Adipocyte (in vitro differentiated cells): ENCODE measurements at regions not wholly inside any gene's neighbourhood (a gene's known extent, or its start where the extent isn't known, plus 50 kb on each side); places are given as distances from the start of the nearest gene placed in this dataset.
A peak's percentile ranks its signal among the peaks of the same experiment; 100 is the strongest.

Source experiments
- DNase-seq: peaks from one replicate; pipeline ENCODE4 v3.0.0-alpha.2; 2015; ENCODE audit warnings: low read depth
- H3K27me3 ChIP-seq: replicated peaks from 2 replicates; pipeline ENCODE4 v1.7.0; 2013; ENCODE audit warnings: mild to moderate bottlenecking, low read length, moderate library complexity; ENCODE audit not compliant: control insufficient read depth, insufficient read depth
- H3K36me3 ChIP-seq: 2 replicates; pipeline ENCODE4 v1.7.0; 2013; ENCODE audit warnings: low read length, mild to moderate bottlenecking, moderate library complexity; ENCODE audit not compliant: control insufficient read depth, insufficient read depth, severe bottlenecking
- H3K4me1 ChIP-seq: 2 replicates; pipeline ENCODE4 v1.7.0; 2013; ENCODE audit warnings: mild to moderate bottlenecking, low read length, moderate library complexity; ENCODE audit not compliant: control insufficient read depth, insufficient read depth
- H3K4me3 ChIP-seq: 2 replicates; pipeline ENCODE4 v1.7.0; 2013; ENCODE audit warnings: mild to moderate bottlenecking, low read length, moderate library complexity
- H3K9ac ChIP-seq: 2 replicates; pipeline ENCODE4 v1.7.0; 2013; ENCODE audit warnings: mild to moderate bottlenecking, low read length, moderate library complexity
- H3K9me3 ChIP-seq: 2 replicates; pipeline ENCODE4 v1.7.0; 2013; ENCODE audit warnings: mild to moderate bottlenecking, low read length, moderate library complexity; ENCODE audit not compliant: control insufficient read depth

DNA sequence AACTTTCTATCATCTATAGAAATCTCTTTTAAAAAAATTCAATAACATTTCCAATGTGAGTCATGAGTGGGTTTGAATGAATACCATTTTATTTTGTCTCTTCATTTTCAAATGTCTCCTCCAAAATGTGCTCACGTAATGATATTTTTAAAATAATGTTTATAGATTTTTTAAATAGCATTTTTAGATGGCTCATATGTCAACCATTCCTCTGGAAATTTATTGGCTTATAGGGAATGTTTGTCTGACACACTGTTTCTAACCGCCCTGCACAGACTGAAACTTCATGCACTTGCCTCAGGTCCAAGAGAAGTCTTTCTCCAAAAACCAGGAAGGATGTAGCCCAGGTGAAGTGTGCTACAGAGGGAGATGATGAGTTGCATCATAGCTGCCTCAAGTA is 88.8 kb upstream of the PLEKHG7 start:
- Histone ChIP-seq H3K36me3 (no peaks in the 10 kb centered on the region), H3K9ac (no peak overlapping the region), H3K4me1 (peaks cover 10% of the 10 kb centered on the region), H3K4me3 (no peak overlapping the region), H3K9me3 (no peaks in the 10 kb centered on the region), H3K27me3 (no peaks in the 10 kb centered on the region)
- DNase-seq: no peak

DNA sequence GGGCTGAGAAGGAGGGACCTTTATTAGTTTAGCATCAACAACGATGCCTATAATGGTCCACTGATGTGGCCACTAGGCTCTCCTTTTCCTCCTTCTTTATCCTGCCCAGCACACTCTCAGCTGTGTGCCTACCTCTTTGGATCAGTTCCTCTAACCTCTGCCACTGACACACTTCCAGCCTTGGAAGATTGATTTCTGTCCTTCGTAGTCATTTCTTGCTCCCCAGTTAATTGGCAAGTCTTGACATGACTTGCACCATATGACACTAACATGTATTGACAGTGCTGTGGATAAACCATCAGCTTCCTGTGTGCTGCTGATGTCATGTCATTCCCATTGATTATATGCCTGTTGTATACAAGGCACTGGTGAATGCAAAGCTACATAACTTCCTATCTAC is 90.2 kb upstream of the PLEKHG7 start:
- Histone ChIP-seq H3K4me1 (peaks cover 19% of the 10 kb centered on the region), H3K36me3 (no peaks in the 10 kb centered on the region), H3K9ac (no peak overlapping the region), H3K27me3 (no peaks in the 10 kb centered on the region), H3K9me3 (no peaks in the 10 kb centered on the region), H3K4me3 (no peak overlapping the region)
- DNase-seq: no peak

DNA sequence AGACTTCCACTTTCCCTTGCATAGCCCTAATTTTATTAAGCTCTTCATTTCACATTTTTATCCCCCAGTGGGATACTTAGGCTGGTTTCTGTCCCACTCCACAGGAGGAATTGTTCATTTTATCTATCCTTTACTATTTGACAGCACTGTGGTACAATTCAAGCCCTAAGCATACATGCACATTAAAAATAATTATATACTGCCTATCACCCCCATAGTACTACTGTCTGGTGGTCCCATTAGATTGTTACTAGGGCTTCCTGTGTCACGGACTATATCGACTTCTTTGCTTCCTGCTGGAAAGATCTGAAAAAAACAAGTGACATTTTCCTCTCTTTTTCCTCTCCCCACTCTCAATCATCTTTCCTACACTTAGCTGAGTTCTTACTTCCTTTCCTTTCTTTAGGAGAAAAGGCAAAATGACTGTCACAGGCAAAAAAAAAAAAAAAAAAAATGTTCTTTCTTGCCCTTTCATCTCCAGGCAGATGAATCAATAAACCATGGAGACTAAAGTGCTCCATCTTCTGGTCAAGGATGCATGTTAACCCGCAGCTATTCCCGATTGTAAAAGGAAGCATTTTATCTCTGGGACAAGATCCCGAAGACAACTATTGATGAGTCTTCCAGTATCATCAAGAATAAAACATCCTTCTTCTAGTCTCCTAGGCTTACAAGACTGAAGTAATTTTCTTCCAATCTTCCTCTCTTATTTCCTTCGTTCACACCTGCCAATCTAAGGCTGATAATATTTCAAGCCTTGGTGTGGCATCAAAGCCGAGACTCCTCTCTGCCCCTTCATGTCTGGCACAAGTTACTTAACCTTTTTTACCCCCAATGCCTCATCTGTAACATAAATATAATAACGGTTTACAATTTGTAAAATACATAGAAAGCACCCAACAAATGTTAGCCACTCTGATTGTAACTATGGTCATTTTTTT is 94.4 kb upstream of the PLEKHG7 start:
- H3K9ac ChIP-seq: peak overlapping the region; percentile 78
- H3K4me1 ChIP-seq: peaks cover 51% of the 10 kb centered on the region
- peak; percentile 69 for DNase-seq
- peak overlapping the region; percentile 14 for H3K4me3 ChIP-seq
- no peaks in the 10 kb centered on the region for H3K36me3 ChIP-seq
- no peaks in the 10 kb centered on the region for H3K27me3 ChIP-seq
- H3K9me3 ChIP-seq: no peaks in the 10 kb centered on the region

DNA sequence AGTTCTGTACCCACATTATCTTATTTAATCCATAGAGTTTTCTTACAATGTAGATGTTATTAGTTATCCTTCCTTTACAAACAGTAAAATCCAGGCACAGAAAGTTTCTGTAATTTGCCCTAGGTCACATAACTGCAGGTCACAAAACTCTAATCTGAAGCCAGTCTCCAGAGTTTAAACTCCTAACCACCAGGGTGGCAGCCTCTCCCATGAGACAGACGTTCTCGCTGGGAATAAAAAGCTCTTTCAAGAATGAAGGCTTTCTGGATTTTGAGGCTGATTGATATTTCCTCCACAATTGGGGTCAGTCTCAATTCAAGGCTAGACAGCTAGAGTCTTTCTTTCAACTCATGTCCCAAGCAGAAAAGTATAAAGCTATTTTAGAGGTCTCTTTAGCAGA is 95.8 kb upstream of the PLEKHG7 start:
- H3K9ac ChIP-seq: peak overlapping the region; percentile 78
- H3K27me3 ChIP-seq: no peaks in the 10 kb centered on the region
- DNase-seq: no peak
- no peak overlapping the region for H3K4me3 ChIP-seq
- no peaks in the 10 kb centered on the region for H3K9me3 ChIP-seq
- H3K4me1 ChIP-seq: peaks cover 65% of the 10 kb centered on the region
- no peaks in the 10 kb centered on the region for H3K36me3 ChIP-seq

DNA sequence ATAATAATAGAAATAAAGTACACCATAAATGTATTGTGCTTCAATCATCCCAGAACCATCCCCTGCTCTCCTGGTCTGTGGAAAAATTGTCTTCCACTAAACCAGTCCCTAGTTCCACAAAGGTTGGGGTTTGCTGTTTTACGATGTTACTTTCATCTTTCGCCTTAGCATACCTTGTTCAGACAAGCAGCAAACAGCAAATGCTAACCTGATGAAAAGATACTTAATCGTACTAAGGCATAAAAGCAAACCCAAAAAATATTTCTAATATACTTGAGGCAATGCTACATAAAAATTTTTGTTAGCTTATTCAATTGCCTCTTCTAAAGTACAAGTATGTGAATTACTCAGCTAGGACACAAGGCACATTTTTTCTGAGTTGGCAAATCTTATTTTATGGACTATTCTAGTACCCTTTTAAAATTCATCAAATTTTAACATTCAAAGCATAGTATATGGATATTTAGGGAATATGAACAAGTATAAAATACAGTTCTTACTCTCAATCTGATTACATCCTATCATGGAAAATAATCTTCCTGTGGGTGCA is 97.1 kb upstream of the PLEKHG7 start:
- peaks cover 67% of the 10 kb centered on the region for H3K4me1 ChIP-seq
- H3K36me3 ChIP-seq: no peaks in the 10 kb centered on the region
- H3K27me3 ChIP-seq: no peaks in the 10 kb centered on the region
- peak; percentile 55 for DNase-seq
- no peaks in the 10 kb centered on the region for H3K9me3 ChIP-seq
- H3K4me3 ChIP-seq: peak overlapping the region; percentile 48
- H3K9ac ChIP-seq: peak overlapping the region; percentile 73

DNA sequence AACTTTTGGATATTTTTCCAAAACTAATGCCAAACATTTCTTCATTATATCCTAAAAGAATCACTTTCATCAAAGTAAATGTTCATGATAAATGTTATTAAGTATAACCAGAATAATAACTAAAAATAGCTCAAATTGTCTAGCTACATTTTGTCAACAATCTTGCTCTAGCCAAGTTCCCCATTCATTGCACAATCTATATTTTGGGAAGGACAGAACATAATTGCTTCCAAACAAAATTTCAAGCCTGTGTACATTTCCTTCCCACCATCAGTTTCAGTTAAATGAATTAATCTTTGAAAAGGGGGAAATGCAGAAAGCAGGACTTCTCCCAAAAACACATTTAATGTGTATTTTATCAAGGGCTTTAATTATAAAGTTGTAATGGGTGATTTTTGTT is 98.0 kb upstream of the PLEKHG7 start:
- Histone ChIP-seq H3K9ac (peak overlapping the region; percentile 71), H3K4me1 (peaks cover 67% of the 10 kb centered on the region)

DNA sequence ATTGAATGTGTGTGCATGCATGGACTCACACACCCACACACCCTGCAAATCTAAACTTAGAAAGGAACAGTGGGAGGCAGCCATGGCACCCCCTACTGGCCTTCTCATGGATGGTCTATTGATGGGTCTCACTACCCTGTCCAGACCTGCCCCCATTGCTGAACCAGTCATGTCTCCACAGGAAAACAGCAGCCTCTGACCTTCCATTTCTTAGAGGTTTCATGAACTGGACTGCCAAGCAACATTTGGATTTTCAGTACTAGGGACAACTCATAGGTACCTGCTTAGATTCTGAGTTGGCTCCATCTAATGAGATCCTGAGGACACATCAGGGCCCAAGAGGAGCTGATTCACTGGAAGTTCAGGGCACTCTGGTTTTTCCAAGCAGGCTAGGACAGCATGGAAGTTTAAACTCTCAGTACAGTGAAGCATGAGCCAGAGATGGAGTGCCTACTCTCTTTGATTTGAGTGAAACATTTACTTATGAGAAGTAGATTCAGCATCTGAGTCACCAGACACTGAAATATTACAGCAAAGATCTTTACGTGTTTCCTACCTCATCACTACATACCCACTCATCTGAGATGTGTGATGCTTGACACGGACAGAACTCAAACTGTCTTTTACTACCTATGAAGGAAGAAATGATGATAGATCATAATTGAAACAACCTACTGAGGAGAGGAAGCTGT is 98.9 kb upstream of the PLEKHG7 start:
- Histone ChIP-seq H3K9ac (peak overlapping the region; percentile 44), H3K27me3 (no peaks in the 10 kb centered on the region), H3K4me1 (peaks cover 67% of the 10 kb centered on the region), H3K36me3 (no peaks in the 10 kb centered on the region), H3K9me3 (no peaks in the 10 kb centered on the region), H3K4me3 (no peak overlapping the region)
- no peak for DNase-seq

More for the DNA sequence above, 98.0 kb upstream of the PLEKHG7 start:
- H3K9me3 ChIP-seq: no peaks in the 10 kb centered on the region
- DNase-seq: peak; percentile 48
- H3K27me3 ChIP-seq: no peaks in the 10 kb centered on the region
- peak overlapping the region; percentile 48 for H3K4me3 ChIP-seq
- no peaks in the 10 kb centered on the region for H3K36me3 ChIP-seq

DNA sequence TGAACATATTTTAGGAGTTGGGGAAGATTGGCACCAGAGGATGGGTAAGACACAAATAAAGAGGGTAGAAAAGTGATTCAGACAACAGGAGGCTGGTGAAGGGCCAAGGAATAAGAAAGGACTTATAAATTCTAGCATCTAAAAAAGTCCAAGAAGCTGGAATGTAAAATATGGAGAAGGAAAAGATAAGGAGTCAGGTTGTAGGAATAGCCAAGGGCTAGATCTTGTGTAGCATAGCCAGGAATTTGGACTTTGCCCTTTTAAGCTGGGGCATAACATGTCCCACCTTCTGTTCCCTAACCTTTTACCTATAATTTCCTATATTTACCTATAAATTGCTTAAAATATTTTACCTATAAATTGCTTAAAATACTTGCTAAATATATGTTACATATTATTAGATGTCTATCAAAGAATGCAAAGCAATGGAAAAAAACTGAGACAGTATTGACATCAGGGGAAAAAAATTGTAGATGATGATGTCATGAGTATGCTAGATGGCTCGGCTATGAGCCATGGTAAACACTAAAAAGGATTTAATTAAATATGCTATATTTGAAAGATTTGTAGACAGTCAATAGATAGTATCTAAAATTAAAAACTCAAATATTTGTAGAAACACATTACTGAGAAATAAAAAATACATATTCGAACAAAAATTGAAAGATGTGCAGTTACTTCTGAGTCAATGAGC is 99.7 kb upstream of the PLEKHG7 start:
- H3K4me3 ChIP-seq: no peak overlapping the region
- no peak overlapping the region for H3K9ac ChIP-seq
- H3K9me3 ChIP-seq: no peaks in the 10 kb centered on the region
- no peaks in the 10 kb centered on the region for H3K36me3 ChIP-seq
- no peaks in the 10 kb centered on the region for H3K27me3 ChIP-seq
- DNase-seq: peak; percentile 8
- peaks cover 63% of the 10 kb centered on the region for H3K4me1 ChIP-seq

DNA sequence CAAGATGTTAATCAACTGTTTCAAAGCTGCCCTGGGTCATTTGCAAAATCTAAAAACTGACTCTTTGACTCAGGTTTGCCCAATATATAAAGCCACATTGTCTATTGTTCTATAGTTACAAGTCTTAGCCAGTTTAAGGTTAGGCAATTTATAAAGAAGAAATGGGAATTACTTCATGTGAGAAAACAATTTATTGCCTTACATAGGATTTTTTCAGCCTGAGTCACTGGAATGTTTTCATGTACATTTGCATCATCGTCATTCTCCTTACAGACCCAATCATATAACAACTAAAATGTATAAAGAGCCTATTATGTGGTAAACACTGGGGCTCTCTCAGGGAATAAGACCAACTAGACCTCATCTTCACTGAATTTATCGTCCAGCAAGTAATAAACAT is 100.3 kb upstream of the PLEKHG7 start:
- peak; percentile 90 for DNase-seq
- Histone ChIP-seq H3K36me3 (no peaks in the 10 kb centered on the region), H3K4me1 (peaks cover 57% of the 10 kb centered on the region), H3K4me3 (peak overlapping the region; percentile 4), H3K9ac (no peak overlapping the region), H3K27me3 (no peaks in the 10 kb centered on the region), H3K9me3 (no peaks in the 10 kb centered on the region)

DNA sequence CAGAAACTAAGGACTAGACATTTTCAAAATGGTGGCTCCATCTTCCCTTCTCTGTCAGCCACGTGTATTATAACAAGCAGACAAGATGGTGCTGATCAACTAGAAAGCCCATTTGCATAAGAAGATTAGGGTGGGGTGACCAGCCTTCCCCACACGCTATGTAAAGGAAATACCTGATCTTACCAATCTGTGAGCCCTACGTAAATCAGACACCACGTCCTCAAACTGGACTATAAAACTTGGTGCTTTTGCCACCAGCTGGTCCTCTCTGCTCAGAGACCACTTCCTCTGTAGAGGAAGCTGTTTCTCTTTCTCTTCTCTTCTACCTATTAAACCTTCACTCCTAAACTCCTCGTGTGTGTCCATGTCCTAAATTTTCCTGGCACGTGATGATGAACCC is 101.1 kb upstream of the PLEKHG7 start:
- no peaks in the 10 kb centered on the region for H3K9me3 ChIP-seq
- H3K27me3 ChIP-seq: no peaks in the 10 kb centered on the region
- no peak overlapping the region for H3K4me3 ChIP-seq
- no peak for DNase-seq
- no peak overlapping the region for H3K9ac ChIP-seq
- peaks cover 49% of the 10 kb centered on the region for H3K4me1 ChIP-seq
- no peaks in the 10 kb centered on the region for H3K36me3 ChIP-seq

DNA sequence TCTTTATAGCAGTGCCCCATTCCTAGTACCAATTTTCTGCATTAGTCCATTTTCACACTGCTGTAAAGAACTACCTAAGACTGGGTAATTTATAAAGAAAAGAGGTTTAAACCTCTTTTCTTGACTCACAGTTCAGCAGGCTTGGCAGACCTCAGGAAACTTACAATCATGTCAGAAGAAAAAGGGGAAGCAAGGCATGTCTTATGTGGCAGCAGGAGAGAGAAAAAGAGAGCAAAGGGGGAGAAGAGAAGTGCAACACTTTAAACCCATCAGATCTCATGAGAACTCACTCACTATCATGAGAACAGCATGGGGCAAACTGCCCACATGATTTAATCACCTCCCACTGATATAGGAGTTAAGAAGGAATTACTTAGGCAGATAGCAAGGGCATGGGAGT is 101.6 kb upstream of the PLEKHG7 start:
- peaks cover 44% of the 10 kb centered on the region for H3K4me1 ChIP-seq
- no peaks in the 10 kb centered on the region for H3K36me3 ChIP-seq
- no peaks in the 10 kb centered on the region for H3K27me3 ChIP-seq
- no peak overlapping the region for H3K9ac ChIP-seq
- H3K9me3 ChIP-seq: no peaks in the 10 kb centered on the region
- DNase-seq: no peak
- no peak overlapping the region for H3K4me3 ChIP-seq
